ENCODE measurements at regions not wholly inside any gene's neighbourhood (a gene's known extent, or its start where the extent isn't known, plus 50 kb on each side); places are given as distances from the start of the nearest gene placed in this dataset.

- no peaks in the 10 kb centered on the region for H3K36me3 ChIP-seq (ENCODE audit: control insufficient read depth, insufficient read depth, low read length)
- H3K27me3 ChIP-seq (ENCODE audit: control insufficient read depth, insufficient read depth, low read length) = no peaks in the 10 kb centered on the region
- no peak for FAIRE-seq
- TF ChIP-seq CTCF (IDR thresholded peaks at IDR 0.05; ENCODE audit: insufficient read depth, low read length, severe bottlenecking) = no peak
- no peak overlapping the region for H3K4me3 ChIP-seq (ENCODE audit: low read depth, low read length)
- DNase-seq (ENCODE audit: low read depth) = peak; percentile 0
Measured at GRCh38 chr18:64539847-64540246, 391.0 kb upstream of the LINC00305 start.

DNA sequence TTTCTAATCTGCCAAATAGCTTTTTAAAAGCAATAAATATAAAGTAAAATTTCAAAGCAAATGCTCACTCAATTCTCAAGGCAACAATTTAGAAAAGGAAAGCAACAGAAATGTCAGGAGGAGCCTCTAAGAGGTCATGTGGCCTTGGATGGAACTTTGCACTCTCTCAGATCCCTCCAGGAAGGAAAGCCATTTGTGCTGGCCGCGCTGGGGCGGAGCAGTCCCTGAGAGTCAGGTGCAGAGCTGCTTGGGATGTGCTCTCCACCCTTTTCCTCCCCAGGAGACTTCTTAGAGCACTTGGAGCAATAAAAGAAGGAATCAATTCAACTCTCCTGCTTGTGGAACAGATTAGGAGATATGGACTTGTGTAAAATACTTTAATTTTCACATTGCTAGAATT, 379.8 kb upstream of the LINC00305 start:
- no peaks in the 10 kb centered on the region for H3K36me3 ChIP-seq (ENCODE audit: control insufficient read depth, insufficient read depth, low read length)
- no peak overlapping the region for H3K4me3 ChIP-seq (ENCODE audit: low read depth, low read length)
- TF ChIP-seq CTCF (IDR thresholded peaks at IDR 0.05; ENCODE audit: insufficient read depth, low read length, severe bottlenecking) = no peak
- FAIRE-seq = no peak
- no peaks in the 10 kb centered on the region for H3K27me3 ChIP-seq (ENCODE audit: control insufficient read depth, insufficient read depth, low read length)
- no peak for DNase-seq (ENCODE audit: low read depth)

DNA sequence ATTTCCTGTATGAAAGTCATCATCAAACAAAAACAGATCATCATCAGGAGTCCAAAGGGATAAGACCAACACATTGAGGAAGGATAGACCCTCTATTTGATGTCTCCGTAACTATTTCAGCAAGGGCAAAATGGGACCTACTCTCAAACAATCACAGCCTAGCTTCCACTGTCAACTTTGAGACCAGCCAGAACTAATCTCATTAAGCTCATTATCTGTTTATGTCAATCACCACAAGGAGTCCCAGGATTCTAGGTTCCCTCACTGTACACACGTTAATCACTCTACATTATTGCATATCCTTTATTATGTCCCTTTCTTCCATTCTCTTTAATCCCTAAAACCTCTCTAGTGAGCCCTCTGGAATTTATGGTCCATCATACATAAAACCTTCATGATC, 370.3 kb upstream of the LINC00305 start:
- no peak for TF ChIP-seq CTCF (IDR thresholded peaks at IDR 0.05; ENCODE audit: insufficient read depth, low read length, severe bottlenecking)
- Histone ChIP-seq H3K36me3 (ENCODE audit: control insufficient read depth, insufficient read depth, low read length) (no peaks in the 10 kb centered on the region), H3K4me3 (ENCODE audit: low read depth, low read length) (no peak overlapping the region), H3K27me3 (ENCODE audit: control insufficient read depth, insufficient read depth, low read length) (no peaks in the 10 kb centered on the region)
- FAIRE-seq (no peak), DNase-seq (ENCODE audit: low read depth) (no peak)

DNA sequence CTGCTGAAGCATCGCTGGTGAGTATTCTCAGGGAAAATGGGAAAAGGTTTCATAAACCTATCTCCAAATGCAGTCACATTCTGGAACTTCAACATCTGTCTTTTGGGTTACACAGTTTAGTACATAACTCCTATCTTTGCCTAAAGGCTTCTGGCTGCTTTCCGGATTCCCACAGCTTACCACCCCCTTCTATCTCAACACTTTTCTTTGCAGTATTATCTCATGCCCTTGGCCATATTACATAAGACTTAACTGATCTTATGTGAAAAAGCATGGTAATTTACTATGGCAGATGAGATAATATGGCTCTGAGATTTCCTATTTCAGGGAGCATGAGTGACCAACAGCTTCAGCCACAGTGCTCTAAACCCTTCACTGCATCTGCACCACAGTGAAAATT, 369.3 kb upstream of the LINC00305 start:
- FAIRE-seq (no peak), DNase-seq (ENCODE audit: low read depth) (no peak)
- no peak overlapping the region for H3K4me3 ChIP-seq (ENCODE audit: low read depth, low read length)
- TF ChIP-seq CTCF (IDR thresholded peaks at IDR 0.05; ENCODE audit: insufficient read depth, low read length, severe bottlenecking) = no peak
- H3K36me3 ChIP-seq (ENCODE audit: control insufficient read depth, insufficient read depth, low read length) = no peaks in the 10 kb centered on the region
- no peaks in the 10 kb centered on the region for H3K27me3 ChIP-seq (ENCODE audit: control insufficient read depth, insufficient read depth, low read length)

DNA sequence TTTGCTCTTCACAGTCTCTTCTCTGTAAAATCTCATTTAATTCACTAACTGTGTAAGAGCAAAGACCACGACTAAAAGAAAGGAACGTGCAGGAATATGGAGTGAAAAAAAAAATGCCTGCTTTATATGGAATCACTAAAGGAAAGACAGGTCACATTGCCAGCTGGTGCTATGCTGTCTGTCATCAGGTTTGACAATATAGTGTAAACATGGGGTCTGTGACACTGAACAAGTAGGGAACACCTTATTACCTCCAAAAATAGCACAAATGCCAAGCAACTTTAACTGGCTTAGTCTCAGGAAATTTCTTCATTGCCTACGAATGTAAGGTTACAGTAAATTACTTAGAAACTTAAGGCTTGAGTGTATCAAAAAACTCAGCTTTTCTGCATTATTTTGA, 364.5 kb upstream of the LINC00305 start:
- H3K4me3 ChIP-seq (ENCODE audit: low read depth, low read length) = no peak overlapping the region
- no peaks in the 10 kb centered on the region for H3K36me3 ChIP-seq (ENCODE audit: control insufficient read depth, insufficient read depth, low read length)
- no peaks in the 10 kb centered on the region for H3K27me3 ChIP-seq (ENCODE audit: control insufficient read depth, insufficient read depth, low read length)
- TF ChIP-seq CTCF (IDR thresholded peaks at IDR 0.05; ENCODE audit: insufficient read depth, low read length, severe bottlenecking) = no peak
- DNase-seq (ENCODE audit: low read depth) = no peak
- FAIRE-seq = no peak

DNA sequence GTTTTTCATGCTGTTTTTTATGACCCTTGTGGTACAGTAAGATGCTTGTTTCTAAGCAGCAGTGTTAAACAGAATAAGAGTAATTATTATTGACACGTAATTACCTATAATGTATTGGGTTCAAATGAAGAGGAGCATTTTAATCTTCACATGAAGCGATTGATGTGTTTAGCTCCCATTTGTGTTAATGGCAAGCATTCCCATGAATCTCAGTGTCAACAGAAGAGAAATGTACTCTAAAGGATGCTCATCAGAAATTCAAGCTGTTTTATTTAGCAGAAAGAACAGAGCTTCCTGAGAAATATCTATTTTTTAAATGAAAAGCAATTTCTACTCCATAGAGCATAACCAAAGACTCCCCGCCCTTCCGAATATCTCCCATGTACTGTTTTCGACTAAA, 341.3 kb upstream of the LINC00305 start:
- no peak for TF ChIP-seq CTCF (IDR thresholded peaks at IDR 0.05; ENCODE audit: insufficient read depth, low read length, severe bottlenecking)
- Histone ChIP-seq H3K27me3 (ENCODE audit: control insufficient read depth, insufficient read depth, low read length) (no peaks in the 10 kb centered on the region), H3K36me3 (ENCODE audit: control insufficient read depth, insufficient read depth, low read length) (no peaks in the 10 kb centered on the region), H3K4me3 (ENCODE audit: low read depth, low read length) (no peak overlapping the region)
- FAIRE-seq (no peak), DNase-seq (ENCODE audit: low read depth) (no peak)

Measured in bronchial epithelial cell (primary cell).